GM12892 (cell line): ENCODE measurements at regions not wholly inside any gene's neighbourhood (a gene's known extent, or its start where the extent isn't known, plus 50 kb on each side); places are given as distances from the start of the nearest gene placed in this dataset.

ENCODE experiments used
- POLR2A ChIP-seq: IDR thresholded peaks from 2 replicates; pipeline ENCODE4 v1.6.1; 2011; ENCODE audit warnings: low read depth, low read length, control low read depth
- POLR2AphosphoS5 ChIP-seq: IDR thresholded peaks from 2 replicates; pipeline ENCODE4 v1.6.1; 2011; ENCODE audit warnings: low read depth, low read length, control low read depth
- TAF1 ChIP-seq: IDR thresholded peaks from 2 replicates; pipeline ENCODE4 v1.6.1; 2011; ENCODE audit warnings: low read depth, mild to moderate bottlenecking, control low read depth, low read length, borderline replicate concordance

GRCh38 chr5:2300421-2300820, 417.7 kb upstream of the IRX4 start:
- TF ChIP-seq POLR2AphosphoS5 (no peak), POLR2A (no peak), TAF1 (no peak)
